ENCODE measurements at regions not wholly inside any gene's neighbourhood (a gene's known extent, or its start where the extent isn't known, plus 50 kb on each side); places are given as distances from the start of the nearest gene placed in this dataset.

DNA sequence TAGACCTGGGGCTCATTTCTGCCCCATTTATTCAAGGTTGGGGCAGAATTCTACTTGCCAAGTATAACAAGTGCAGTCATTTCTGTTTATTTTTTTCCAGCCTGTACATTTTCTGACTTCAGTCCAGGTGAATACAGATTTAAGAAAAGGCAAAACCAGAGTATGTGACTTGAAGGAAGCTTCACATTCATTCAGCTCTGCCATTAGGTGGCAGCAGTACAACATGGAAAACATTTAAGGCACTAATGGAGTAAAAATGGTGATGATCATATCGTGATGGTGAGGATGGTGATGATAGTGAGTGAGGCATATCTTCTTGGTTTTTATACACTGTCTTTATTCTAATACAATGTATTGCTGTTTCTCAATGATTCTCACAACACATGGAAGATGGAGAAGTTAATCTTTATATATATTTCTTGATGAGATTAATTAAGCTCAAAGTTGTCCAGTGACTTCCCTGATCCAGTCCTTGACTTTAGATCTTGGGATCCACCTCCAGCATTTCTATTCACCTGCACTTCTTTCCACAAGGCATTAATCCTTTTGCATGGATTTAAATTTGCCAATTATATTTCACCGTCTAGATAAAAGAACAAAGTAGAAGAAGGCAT is 176.7 kb upstream of the SEL1L start:
- no peaks in the 10 kb centered on the region for H3K9me3 ChIP-seq (replicated peaks; ENCODE audit: low read length)
- no peaks in the 10 kb centered on the region for H3K36me3 ChIP-seq (ENCODE audit: insufficient read depth, low read length)
- H3K4me3 ChIP-seq (ENCODE audit: low read length), result no peak overlapping the region
- H3K4me2 ChIP-seq (ENCODE audit: low read length), result no peak overlapping the region
- H3K27me3 ChIP-seq (ENCODE audit: control insufficient read depth, insufficient read depth, low read length), result no peaks in the 10 kb centered on the region
- H3K9ac ChIP-seq (ENCODE audit: low read depth, low read length), result no peak overlapping the region
- no peaks in the 10 kb centered on the region for H3K4me1 ChIP-seq (ENCODE audit: control insufficient read depth, insufficient read depth, low read length)

DNA sequence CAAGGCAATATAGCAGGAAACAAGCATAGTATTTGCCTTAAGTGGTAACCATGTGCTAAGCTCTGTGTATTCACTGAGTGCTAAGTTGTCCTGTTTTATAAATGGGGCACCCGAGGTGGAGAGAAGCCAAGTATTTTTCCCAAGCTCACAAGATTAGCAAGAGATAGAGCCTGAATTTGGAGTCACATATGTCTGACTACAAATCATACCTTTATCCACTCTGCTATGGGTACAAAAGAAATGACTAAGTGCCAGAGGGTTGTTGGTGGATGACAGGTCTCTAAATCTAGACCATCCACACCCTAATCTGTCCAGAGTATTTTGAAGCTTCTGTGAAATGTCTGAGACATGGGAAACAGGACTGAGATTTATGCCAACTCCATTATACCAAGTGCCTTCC is 182.1 kb upstream of the SEL1L start:
- Histone ChIP-seq H3K9me3 (replicated peaks; ENCODE audit: low read length) (no peaks in the 10 kb centered on the region), H3K36me3 (ENCODE audit: insufficient read depth, low read length) (no peaks in the 10 kb centered on the region), H3K9ac (ENCODE audit: low read depth, low read length) (no peak overlapping the region), H3K4me2 (ENCODE audit: low read length) (no peak overlapping the region), H3K4me3 (ENCODE audit: low read length) (no peak overlapping the region), H3K4me1 (ENCODE audit: control insufficient read depth, insufficient read depth, low read length) (no peaks in the 10 kb centered on the region), H3K27me3 (ENCODE audit: control insufficient read depth, insufficient read depth, low read length) (no peaks in the 10 kb centered on the region)

DNA sequence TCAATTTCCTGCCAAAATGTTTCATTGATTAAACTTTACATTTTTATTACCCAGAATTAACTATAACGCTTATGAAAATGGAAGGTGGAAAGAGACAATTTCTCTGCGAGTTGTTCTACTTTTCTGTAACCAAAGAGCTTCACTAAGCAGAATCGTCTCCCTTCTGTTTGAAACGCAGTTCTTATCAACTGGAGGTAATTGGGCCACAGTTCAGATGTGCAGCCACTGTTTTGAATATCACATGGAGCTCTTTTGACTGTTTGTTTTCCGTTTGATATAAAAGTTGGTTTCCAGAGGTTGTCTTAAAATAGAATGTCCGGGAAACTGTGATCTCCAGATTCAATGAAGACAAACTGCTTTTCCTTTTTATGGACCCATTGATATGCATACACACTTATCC is 183.3 kb upstream of the SEL1L start:
- no peak overlapping the region for H3K4me3 ChIP-seq (ENCODE audit: low read length)
- H3K4me2 ChIP-seq (ENCODE audit: low read length), result no peak overlapping the region
- no peaks in the 10 kb centered on the region for H3K27me3 ChIP-seq (ENCODE audit: control insufficient read depth, insufficient read depth, low read length)
- H3K4me1 ChIP-seq (ENCODE audit: control insufficient read depth, insufficient read depth, low read length), result no peaks in the 10 kb centered on the region
- H3K9me3 ChIP-seq (replicated peaks; ENCODE audit: low read length), result no peaks in the 10 kb centered on the region
- no peak overlapping the region for H3K9ac ChIP-seq (ENCODE audit: low read depth, low read length)
- H3K36me3 ChIP-seq (ENCODE audit: insufficient read depth, low read length), result no peaks in the 10 kb centered on the region

DNA sequence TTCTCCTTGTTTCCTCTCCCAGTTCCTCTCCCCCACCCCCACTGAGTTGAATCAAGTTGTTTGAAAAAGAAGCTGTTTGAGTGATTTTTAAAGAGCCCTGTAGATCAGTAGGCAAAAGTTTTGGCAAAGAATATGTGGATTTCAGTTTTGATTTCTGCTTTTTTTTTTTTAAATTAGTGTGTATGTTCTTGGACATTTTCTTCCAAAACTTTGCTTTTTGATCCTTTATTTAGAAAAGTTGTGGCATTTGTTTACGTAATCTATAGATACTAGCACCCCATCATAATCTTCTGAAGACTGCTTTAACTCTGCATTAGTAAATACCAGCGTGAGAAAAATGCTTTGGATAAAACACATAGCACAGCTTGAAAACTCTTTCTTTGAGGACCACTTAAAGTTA is 190.3 kb upstream of the SEL1L start:
- Histone ChIP-seq H3K4me2 (ENCODE audit: low read length) (no peak overlapping the region), H3K4me3 (ENCODE audit: low read length) (no peak overlapping the region), H3K9me3 (replicated peaks; ENCODE audit: low read length) (no peaks in the 10 kb centered on the region), H3K4me1 (ENCODE audit: control insufficient read depth, insufficient read depth, low read length) (no peaks in the 10 kb centered on the region), H3K27me3 (ENCODE audit: control insufficient read depth, insufficient read depth, low read length) (no peaks in the 10 kb centered on the region), H3K9ac (ENCODE audit: low read depth, low read length) (no peak overlapping the region), H3K36me3 (ENCODE audit: insufficient read depth, low read length) (no peaks in the 10 kb centered on the region)

DNA sequence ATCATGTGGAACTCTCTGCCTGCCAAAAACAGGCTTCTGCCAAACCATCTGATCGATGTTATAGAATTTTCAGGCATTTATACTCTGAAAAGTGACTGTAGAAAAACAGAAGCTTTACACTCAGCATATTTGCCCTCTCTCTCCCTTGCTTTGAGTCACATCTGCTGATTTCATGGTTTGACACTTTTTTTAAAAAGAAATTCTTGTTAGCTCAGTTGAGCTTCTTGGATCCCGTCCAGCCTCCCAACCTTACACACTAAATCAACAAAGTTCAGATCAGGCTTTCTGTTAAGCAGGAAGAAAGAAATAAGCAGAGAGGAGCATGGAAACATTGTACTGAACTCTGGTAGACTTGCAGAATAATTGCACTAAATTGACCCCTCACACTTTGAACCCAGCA is 193.6 kb upstream of the SEL1L start:
- Histone ChIP-seq H3K27me3 (ENCODE audit: control insufficient read depth, insufficient read depth, low read length) (no peaks in the 10 kb centered on the region), H3K9me3 (replicated peaks; ENCODE audit: low read length) (no peaks in the 10 kb centered on the region), H3K36me3 (ENCODE audit: insufficient read depth, low read length) (no peaks in the 10 kb centered on the region), H3K4me3 (ENCODE audit: low read length) (no peak overlapping the region), H3K9ac (ENCODE audit: low read depth, low read length) (no peak overlapping the region), H3K4me2 (ENCODE audit: low read length) (no peak overlapping the region), H3K4me1 (ENCODE audit: control insufficient read depth, insufficient read depth, low read length) (no peaks in the 10 kb centered on the region)

DNA sequence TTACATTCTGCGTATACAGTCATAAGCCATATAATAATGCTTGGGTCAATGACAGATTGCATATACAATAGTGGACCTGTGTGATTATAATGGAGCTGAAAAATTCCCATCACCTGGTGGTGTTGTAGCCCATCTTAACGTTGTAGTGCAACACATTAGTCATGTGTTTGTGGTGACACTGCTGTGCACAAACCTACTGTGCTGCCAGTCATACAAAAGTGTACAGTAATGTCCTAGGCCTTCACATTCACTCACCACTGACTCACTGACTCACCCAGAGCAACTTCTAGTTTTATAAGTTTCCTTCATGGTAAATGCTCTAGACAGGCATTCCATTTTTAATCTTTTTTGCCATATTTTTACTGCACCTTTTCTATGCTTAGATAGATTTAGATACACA is 194.8 kb upstream of the SEL1L start:
- no peak overlapping the region for H3K4me2 ChIP-seq (ENCODE audit: low read length)
- H3K4me3 ChIP-seq (ENCODE audit: low read length), result no peak overlapping the region
- H3K9ac ChIP-seq (ENCODE audit: low read depth, low read length), result no peak overlapping the region
- no peaks in the 10 kb centered on the region for H3K36me3 ChIP-seq (ENCODE audit: insufficient read depth, low read length)
- H3K4me1 ChIP-seq (ENCODE audit: control insufficient read depth, insufficient read depth, low read length), result no peaks in the 10 kb centered on the region
- H3K27me3 ChIP-seq (ENCODE audit: control insufficient read depth, insufficient read depth, low read length), result no peaks in the 10 kb centered on the region
- H3K9me3 ChIP-seq (replicated peaks; ENCODE audit: low read length), result no peaks in the 10 kb centered on the region

DNA sequence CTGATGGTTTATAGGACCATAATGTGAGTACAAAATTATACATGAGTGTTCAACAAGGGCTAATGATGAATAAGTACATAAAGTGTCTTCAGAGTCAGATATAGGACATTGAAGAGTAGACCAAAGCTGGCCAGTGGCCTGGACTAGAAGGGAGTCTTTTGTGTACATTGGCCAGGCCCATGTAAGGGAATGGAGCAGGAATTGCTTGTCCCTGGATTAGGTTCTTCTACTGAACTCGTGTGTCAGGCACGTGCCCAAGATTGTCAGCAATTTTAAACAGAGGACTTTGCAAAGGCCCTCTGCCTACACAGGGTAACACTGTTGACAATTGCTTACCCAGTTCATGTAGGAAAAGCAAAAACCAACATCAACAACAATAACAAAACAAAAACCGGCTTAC is 196.0 kb upstream of the SEL1L start:
- Histone ChIP-seq H3K9ac (ENCODE audit: low read depth, low read length) (no peak overlapping the region), H3K36me3 (ENCODE audit: insufficient read depth, low read length) (no peaks in the 10 kb centered on the region), H3K4me1 (ENCODE audit: control insufficient read depth, insufficient read depth, low read length) (no peaks in the 10 kb centered on the region), H3K4me2 (ENCODE audit: low read length) (no peak overlapping the region), H3K27me3 (ENCODE audit: control insufficient read depth, insufficient read depth, low read length) (no peaks in the 10 kb centered on the region), H3K9me3 (replicated peaks; ENCODE audit: low read length) (no peaks in the 10 kb centered on the region), H3K4me3 (ENCODE audit: low read length) (no peak overlapping the region)

DNA sequence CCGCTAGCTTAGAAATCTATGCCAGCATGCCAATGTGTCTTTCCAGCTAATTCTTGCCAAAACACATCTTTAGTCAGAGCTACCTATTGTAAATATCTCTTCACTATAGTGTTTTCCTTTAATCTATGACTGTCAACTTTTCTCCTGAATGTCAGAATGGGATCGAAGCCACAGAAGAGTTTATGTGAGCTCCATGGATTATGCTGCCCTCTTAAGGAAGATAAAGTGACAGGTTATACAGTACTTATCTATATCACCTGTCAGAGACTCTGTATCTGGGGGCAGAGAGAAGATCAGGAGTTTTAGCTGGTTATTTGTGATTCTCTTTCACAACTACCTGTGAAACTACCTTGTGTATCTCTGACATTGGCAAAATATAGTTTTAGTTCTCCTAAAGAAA is 204.3 kb upstream of the SEL1L start:
- no peaks in the 10 kb centered on the region for H3K27me3 ChIP-seq (ENCODE audit: control insufficient read depth, insufficient read depth, low read length)
- H3K9me3 ChIP-seq (replicated peaks; ENCODE audit: low read length), result no peaks in the 10 kb centered on the region
- no peak overlapping the region for H3K4me3 ChIP-seq (ENCODE audit: low read length)
- H3K4me2 ChIP-seq (ENCODE audit: low read length), result no peak overlapping the region
- no peak overlapping the region for H3K9ac ChIP-seq (ENCODE audit: low read depth, low read length)
- H3K36me3 ChIP-seq (ENCODE audit: insufficient read depth, low read length), result no peaks in the 10 kb centered on the region
- no peaks in the 10 kb centered on the region for H3K4me1 ChIP-seq (ENCODE audit: control insufficient read depth, insufficient read depth, low read length)

DNA sequence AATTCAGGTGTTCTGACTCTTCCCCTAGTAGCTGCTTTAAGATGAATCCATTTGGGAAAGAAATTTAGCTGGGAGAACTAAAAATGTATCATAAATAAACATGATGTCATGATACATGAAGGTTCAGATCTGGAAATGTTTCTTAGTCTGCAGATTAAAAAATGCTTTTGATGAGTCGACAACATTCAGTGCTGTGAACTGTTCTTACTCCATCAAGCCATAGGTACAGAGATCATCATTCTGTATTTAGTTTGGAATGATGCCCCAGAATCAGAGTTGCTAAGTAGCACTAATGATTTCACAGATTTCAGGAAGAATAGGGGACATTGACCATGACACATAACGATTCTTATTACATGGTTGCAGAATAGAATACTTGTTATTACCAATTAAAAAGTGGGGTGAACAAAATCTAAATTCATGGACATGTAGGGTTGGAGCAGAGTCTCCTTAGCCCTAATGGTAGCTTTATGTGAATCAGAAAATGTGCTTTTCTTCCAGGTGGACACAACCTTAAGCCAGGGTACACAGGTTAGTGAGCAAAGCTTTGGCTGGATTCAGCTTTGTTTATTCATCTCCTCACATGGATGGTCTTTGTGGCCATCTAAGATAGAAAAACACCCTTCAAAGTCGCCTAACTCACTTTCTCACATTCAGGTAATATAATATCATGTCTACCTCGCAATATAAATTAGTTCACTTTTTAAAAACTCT is 205.4 kb upstream of the SEL1L start:
- Histone ChIP-seq H3K4me3 (ENCODE audit: low read length) (no peak overlapping the region), H3K36me3 (ENCODE audit: insufficient read depth, low read length) (no peaks in the 10 kb centered on the region), H3K27me3 (ENCODE audit: control insufficient read depth, insufficient read depth, low read length) (no peaks in the 10 kb centered on the region), H3K9me3 (replicated peaks; ENCODE audit: low read length) (no peaks in the 10 kb centered on the region), H3K9ac (ENCODE audit: low read depth, low read length) (no peak overlapping the region), H3K4me2 (ENCODE audit: low read length) (no peak overlapping the region), H3K4me1 (ENCODE audit: control insufficient read depth, insufficient read depth, low read length) (no peaks in the 10 kb centered on the region)

DNA sequence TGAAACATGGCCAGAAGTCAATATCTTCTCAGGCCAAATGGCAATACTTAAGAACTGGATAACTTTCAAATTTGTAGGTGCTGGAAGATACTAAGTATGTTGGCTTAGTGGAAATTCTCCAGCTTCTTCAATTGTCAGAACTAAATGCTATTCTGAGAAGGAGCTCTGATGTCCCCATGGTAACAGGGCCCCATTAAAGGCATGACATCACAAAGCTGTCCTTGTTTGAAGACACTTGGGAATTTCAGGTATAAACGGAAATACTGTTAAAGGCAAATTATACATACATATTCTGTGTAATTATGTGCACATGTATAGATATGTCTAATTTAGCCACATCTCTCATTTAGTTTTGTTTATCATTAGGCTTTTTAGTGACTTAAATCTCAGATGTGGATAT is 210.0 kb upstream of the SEL1L start:
- no peaks in the 10 kb centered on the region for H3K36me3 ChIP-seq (ENCODE audit: insufficient read depth, low read length)
- no peak overlapping the region for H3K4me3 ChIP-seq (ENCODE audit: low read length)
- H3K27me3 ChIP-seq (ENCODE audit: control insufficient read depth, insufficient read depth, low read length), result no peaks in the 10 kb centered on the region
- H3K4me1 ChIP-seq (ENCODE audit: control insufficient read depth, insufficient read depth, low read length), result no peaks in the 10 kb centered on the region
- no peak overlapping the region for H3K4me2 ChIP-seq (ENCODE audit: low read length)
- no peak overlapping the region for H3K9ac ChIP-seq (ENCODE audit: low read depth, low read length)
- peaks cover 4% of the 10 kb centered on the region for H3K9me3 ChIP-seq (replicated peaks; ENCODE audit: low read length)

DNA sequence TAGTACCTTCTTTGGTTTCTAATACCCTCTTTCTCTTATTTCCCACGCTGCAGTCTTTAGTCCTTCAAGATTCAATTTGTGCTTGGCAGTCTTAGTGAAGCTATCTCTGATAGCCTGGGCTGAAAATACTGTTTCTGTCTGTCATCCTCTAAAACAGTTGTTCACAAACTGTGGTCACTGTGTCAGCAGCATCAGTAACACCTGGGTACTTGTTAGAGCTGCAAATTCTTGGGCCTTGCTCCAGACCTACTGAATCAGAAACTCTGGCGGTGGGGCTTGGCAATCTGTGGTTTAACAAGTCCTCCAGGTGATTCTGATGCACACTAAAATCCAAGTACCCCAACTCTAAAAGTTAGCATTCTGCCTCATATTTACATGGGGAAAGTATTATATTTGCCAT is 217.5 kb upstream of the SEL1L start:
- Histone ChIP-seq H3K9me3 (replicated peaks; ENCODE audit: low read length) (peaks cover 9% of the 10 kb centered on the region), H3K4me3 (ENCODE audit: low read length) (no peak overlapping the region), H3K4me2 (ENCODE audit: low read length) (no peak overlapping the region), H3K4me1 (ENCODE audit: control insufficient read depth, insufficient read depth, low read length) (no peaks in the 10 kb centered on the region), H3K9ac (ENCODE audit: low read depth, low read length) (no peak overlapping the region), H3K27me3 (ENCODE audit: control insufficient read depth, insufficient read depth, low read length) (no peaks in the 10 kb centered on the region), H3K36me3 (ENCODE audit: insufficient read depth, low read length) (no peaks in the 10 kb centered on the region)

DNA sequence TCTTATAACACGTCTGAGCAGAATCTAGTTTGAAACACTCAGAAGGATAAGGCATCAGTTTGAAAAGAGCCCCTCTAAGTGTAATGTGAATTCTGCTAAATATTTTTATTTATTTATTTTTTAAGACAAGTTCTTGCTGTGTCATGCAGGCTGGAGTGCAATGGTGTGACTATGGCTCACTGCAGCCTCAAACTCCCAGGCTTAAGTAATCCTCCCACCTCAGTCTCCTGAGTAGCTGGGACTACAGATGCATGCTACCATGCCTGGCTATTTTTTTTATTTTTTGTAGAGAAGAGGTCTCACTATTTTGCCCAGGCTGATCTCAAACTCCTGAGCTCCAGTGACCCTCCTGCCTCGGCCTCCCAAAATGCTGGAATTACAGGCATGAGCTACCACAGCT is 225.9 kb upstream of the SEL1L start:
- Histone ChIP-seq H3K4me2 (ENCODE audit: low read length) (no peak overlapping the region), H3K4me3 (ENCODE audit: low read length) (no peak overlapping the region), H3K27me3 (ENCODE audit: control insufficient read depth, insufficient read depth, low read length) (no peaks in the 10 kb centered on the region), H3K36me3 (ENCODE audit: insufficient read depth, low read length) (no peaks in the 10 kb centered on the region), H3K4me1 (ENCODE audit: control insufficient read depth, insufficient read depth, low read length) (no peaks in the 10 kb centered on the region), H3K9ac (ENCODE audit: low read depth, low read length) (no peak overlapping the region), H3K9me3 (replicated peaks; ENCODE audit: low read length) (peaks cover 5% of the 10 kb centered on the region)
